Esophagus muscularis mucosa (tissue), 4 donors: ENCODE measurements at regions not wholly inside any gene's neighbourhood (a gene's known extent, or its start where the extent isn't known, plus 50 kb on each side); places are given as distances from the start of the nearest gene placed in this dataset.
"Not testable (repeated sequence)": the region's sequence is repeated elsewhere in the genome, so short reads cannot be mapped to it uniquely, and the experiment has no call there.

Source experiments
- DNase-seq: peaks from one replicate; pipeline ENCODE4 v3.0.0-alpha.2; 2017; ENCODE audit errors: extremely low spot score
- H3K27ac ChIP-seq, 4 donors: fragments of 200-600 bp; sonication (generic); replicated peaks in 1 of 4; 1 replicate in 3 of 4; 2 replicates in 1 of 4; pipeline ENCODE4 v1.5.1; 2016 to 2019; ENCODE audit warnings: mild to moderate bottlenecking in 1 of 4
- H3K27me3 ChIP-seq, 4 donors: fragments of 200-600 bp; sonication (generic); one replicate each; pipeline versions ENCODE4 v1.5.1 to v1.6.0; 2016 to 2019
- H3K36me3 ChIP-seq, 4 donors: fragments of 200-600 bp; sonication (generic); one replicate each; pipeline ENCODE4 v1.5.1; 2016 to 2019
- H3K4me1 ChIP-seq, 4 donors: fragments of 200-600 bp; sonication (generic); one replicate each; pipeline ENCODE4 v1.5.1; 2016 to 2019
- H3K4me3 ChIP-seq, 4 donors: fragments of 200-600 bp; sonication (generic); 1 replicate in 2 of 4; 2 replicates in 2 of 4; pipeline ENCODE4 v1.5.1; 2016 to 2019; ENCODE audit warnings: mild to moderate bottlenecking in 4 of 4, moderate library complexity in 1 of 4
- H3K9me3 ChIP-seq, 4 donors: fragments of 200-600 bp; sonication (generic); 1 replicate in 3 of 4; 2 replicates in 1 of 4; pipeline ENCODE4 v1.5.1; 2016 to 2019
- WGBS: methylation state at CpG from one replicate; pipeline ENCODE4 v1.1.5; 2018; 5-methylcytosine and 5-hydroxymethylcytosine counted together
- intact Hi-C: fragments of 100-400 bp; cut with DNase I; formaldehyde crosslinking; loops from one replicate; pipeline ENCODE4 v1.15.1; 2023

DNA sequence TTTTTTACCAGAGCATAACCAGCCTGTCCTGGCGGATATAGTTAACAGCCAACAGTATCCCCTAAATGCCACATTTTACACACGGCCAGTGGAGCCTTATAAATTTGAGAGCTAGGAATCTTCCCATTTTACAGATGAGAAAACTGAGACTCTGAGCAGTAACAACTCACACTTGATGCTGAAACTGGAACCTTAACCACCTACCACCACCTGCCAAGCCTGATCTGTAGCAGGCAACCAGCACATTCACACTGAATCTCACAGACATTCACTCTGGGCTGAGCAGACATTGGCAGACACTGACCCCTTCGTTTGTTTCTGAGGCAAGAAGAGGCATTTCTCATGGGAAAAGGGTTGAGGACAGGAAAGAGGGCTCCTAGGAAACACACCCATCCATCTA, 178.2 kb downstream of the BCL2L11 start:
- intact Hi-C loops, H3K9me3 ChIP-seq, H3K36me3 ChIP-seq, H3K4me3 ChIP-seq, H3K27ac ChIP-seq, DNase-seq, H3K27me3 ChIP-seq, H3K4me1 ChIP-seq: not testable (repeated sequence)
- no CpG with 5 or more reads among the region's 3 CpGs for WGBS

DNA sequence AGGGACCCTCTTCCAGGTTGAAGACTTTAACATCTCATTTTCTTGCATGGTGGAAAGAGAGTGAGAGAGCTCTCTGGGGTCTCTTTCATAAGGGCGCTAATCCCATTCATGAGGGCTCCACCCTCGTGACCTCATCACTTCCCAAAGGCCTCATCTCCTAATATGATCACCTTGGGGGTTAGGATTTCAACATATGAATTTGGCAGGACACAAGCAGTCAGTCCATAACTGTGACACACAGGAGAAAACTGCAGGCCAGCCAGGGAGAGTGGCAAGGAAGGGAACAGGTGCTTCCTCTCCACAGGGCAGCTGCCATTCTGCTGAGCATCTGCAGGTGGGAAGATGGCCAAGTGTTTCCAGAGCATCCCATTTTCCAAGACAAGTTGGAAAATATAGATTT, 178.9 kb downstream of the BCL2L11 start:
- H3K9me3 ChIP-seq, result not testable (repeated sequence)
- WGBS, result 83% methylated on average over 1 of the region's 2 CpGs

DNA sequence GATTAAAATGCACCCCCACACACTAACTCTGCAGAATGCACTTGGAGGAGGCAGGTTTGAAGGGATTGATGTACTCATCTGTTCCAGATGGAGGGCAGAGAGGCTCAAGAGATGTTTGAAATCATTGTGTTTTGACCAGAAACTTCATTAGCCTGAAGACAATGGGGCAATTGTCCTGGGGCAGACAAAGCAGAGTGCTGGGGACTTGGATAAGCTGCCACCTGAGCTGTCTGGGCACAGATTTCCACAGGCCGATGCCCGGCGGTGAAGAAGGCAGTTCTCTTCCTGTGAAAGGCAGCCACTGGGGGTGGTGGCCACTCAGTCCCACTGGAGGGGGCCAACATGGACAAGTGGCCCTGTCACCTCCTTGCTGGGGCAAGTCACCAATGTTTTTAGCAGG, 181.0 kb downstream of the BCL2L11 start:
- H3K9me3 ChIP-seq, DNase-seq, H3K4me1 ChIP-seq, H3K4me3 ChIP-seq, H3K27me3 ChIP-seq, H3K27ac ChIP-seq, H3K36me3 ChIP-seq, intact Hi-C loops: not testable (repeated sequence)
- WGBS, result no CpG with 5 or more reads among the region's 3 CpGs

More for the DNA sequence above, 178.9 kb downstream of the BCL2L11 start:
- H3K36me3 ChIP-seq, H3K4me3 ChIP-seq, H3K27me3 ChIP-seq, H3K27ac ChIP-seq, H3K4me1 ChIP-seq, intact Hi-C loops, DNase-seq: not testable (repeated sequence)

DNA sequence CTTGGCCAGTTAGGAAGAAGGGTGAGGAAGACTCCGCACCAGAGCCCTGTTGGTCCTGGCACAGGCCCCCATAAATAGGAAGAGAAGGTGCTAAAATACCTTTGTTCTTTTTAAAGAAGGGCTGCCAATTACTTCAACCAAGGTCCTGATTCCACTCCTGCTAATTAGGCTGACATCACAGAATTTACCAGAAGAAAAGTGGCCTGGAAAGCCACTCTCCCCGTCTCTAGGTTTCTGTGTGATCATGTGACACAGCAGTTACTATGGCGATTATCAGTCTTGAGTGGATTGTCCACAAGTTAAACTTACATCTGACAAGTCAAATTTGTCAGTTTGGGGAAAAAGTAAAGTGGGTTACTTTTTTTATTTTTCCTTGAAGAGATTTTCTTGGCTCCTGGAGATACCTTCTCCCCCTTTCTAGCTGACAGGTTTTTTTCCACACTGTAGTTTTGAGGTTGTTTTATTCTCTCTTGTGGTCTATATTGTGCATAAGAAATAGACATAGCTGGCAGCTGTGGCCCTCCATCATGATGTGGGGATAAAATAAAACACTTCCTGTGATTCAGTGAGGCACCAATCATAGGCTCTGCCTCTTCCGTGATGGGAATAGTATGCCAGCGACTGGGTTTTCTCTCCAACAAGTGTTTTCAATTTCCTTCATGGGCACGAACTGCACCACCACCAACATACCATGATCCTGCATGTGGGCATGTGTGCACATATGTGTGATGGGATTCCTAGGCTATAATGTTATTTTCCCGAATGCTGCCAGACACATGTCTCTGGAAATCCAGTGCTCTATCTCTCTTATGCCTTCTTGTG, 181.9 kb downstream of the BCL2L11 start:
- H3K27ac ChIP-seq, H3K4me1 ChIP-seq, H3K36me3 ChIP-seq, H3K9me3 ChIP-seq, H3K27me3 ChIP-seq, H3K4me3 ChIP-seq, intact Hi-C loops, DNase-seq: not testable (repeated sequence)
- 72% methylated on average over 3 of the region's 7 CpGs for WGBS

DNA sequence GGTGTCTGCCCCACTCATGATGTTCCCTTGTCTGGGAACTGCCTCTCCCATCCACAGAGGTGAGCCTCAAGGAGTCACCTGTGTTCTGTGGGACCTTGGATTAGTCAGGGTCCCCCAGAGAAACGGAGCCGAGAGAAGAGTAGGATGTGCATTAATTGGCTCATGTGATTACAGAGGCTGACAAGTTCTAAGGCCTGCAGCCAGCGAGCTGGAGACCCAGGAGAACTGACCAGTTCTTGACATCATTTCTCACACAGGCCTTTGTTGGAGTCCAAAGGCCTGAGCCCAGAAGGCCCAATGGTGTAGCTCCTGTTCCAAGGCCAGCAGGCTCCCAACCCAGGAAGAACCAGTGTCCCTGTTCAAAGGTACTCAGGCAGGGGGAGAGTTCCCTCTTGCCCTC, 186.6 kb downstream of the BCL2L11 start:
- H3K4me3 ChIP-seq, H3K27me3 ChIP-seq, H3K9me3 ChIP-seq, H3K36me3 ChIP-seq, intact Hi-C loops, H3K27ac ChIP-seq, H3K4me1 ChIP-seq, DNase-seq: not testable (repeated sequence)
- 100% methylated on average over 1 of the region's 3 CpGs for WGBS

DNA sequence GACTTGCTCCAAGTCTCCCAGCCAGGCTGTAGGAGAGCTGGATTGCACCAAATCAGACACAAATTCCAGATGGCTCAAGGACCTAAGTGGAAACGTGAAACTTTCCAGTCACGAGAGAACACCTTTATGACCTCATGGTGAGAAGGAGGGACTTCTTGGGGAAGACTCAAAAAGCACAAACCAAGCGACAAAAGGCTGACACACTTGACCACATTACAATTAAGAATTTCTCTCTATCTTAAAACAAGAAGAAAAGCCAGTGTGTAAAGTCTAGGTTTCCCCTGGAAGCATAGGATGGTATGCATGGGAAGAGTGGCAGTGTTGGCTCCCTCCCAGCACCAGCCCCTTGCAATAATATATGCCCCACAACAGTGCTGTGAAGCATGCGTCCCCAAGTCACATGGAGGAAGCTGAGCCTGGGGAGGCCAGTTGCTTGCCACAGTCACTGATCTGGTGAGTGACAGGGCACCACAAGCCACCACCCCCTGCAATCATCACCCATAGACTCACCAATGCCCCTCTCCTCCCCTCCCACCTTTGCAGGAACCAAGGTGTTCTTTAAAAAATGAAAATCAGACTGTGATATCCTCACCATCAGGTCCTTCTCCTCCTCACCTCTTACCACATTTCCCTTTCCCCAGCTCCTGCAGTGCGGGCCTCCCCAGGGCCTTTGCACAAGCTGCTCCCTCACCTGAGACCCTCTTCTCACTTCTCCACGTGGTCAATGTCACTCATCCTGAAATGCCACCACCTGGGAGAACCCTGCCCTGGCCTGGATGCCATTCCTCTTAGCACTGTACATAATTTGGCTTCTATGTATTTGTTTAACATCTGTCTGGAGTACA, 188.7 kb downstream of the BCL2L11 start:
- not testable (repeated sequence) for H3K36me3 ChIP-seq

DNA sequence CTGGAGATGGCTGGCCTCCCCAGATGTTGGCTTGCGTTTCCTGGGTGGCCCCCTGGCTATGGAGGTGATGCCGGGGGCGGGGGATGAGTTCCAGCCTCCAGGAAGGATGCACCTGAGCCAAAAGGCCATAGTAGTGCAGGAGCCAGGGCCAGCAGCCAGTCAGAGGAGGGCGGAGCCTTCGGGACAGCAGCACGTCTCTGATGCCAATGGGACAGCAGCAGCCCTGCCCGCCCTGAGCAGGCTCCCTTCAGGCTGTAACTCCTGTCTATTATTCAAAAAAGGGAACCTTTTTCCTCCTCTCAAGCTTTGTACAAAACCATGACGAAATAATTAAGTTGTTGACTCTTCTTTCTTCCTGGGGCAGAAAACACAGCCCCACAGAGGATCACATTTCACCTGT, 189.7 kb downstream of the BCL2L11 start:
- DNase-seq, H3K36me3 ChIP-seq, H3K27me3 ChIP-seq, intact Hi-C loops, H3K4me3 ChIP-seq, H3K27ac ChIP-seq, H3K9me3 ChIP-seq, H3K4me1 ChIP-seq: not testable (repeated sequence)
- WGBS, result 83% methylated on average over 4 of the region's 8 CpGs

More for the DNA sequence above, 188.7 kb downstream of the BCL2L11 start:
- WGBS, result 89% methylated on average over 5 of the region's 6 CpGs
- intact Hi-C loops, DNase-seq, H3K4me3 ChIP-seq, H3K4me1 ChIP-seq, H3K9me3 ChIP-seq, H3K27me3 ChIP-seq, H3K27ac ChIP-seq: not testable (repeated sequence)

DNA sequence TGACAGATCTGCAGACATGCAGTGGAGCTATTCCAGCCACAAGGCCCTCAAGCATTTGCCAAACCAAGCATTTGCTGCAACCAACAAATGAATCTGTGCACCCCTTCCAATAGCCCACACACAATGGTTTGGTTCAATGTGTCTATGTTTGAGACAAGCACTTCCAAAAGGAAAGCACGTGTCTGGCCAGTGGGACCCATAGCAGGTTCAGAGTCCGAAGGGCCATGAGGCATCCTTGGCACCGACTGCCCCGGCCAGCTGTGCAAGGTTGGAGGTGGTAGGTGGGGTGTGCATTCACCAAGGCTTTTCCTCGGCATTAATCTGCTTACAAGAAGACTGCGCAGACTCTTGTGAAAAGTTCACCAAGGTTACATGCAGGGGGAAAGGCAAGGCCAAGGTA, 190.9 kb downstream of the BCL2L11 start:
- H3K27ac ChIP-seq, DNase-seq, H3K4me1 ChIP-seq, H3K4me3 ChIP-seq, intact Hi-C loops, H3K36me3 ChIP-seq, H3K9me3 ChIP-seq, H3K27me3 ChIP-seq: not testable (repeated sequence)
- WGBS, result no CpG with 5 or more reads among the region's 6 CpGs

DNA sequence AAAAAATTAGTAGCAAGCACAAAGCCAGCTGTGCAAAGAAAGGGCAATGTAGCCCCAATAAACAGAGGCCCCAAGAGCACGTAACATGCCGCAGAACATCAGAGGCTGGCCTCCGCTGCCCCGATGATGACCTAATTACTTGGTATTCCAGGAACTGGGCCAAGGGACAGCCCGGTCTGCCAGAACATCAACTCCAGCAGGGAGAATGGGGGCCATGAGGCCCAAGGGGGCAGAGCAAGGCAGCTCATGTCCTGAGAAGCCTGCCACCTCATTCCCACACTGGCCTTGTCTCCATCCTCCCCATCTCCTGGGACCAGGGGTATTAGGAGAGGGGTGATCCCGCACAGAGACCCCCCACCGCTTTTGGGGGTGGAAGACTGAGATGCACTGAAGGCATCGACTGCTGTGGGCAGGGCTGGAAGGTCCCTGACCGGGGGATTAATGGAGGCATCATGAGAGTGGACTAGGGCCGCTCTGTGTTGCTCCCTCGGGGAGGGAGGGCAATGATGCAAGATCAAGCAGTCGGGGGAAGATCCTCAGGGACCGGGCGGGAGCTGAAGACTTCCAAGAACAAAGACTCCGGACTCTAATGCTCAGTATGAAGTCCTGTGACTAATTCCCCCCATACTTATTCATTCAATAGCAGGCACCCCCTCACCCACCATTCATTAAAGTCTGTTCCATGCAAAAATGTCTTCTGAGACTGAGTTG, 192.3 kb downstream of the BCL2L11 start:
- H3K36me3 ChIP-seq, H3K27ac ChIP-seq, H3K4me1 ChIP-seq, H3K9me3 ChIP-seq, DNase-seq, H3K4me3 ChIP-seq, H3K27me3 ChIP-seq, intact Hi-C loops: not testable (repeated sequence)
- 43% methylated on average over 5 of the region's 15 CpGs for WGBS

DNA sequence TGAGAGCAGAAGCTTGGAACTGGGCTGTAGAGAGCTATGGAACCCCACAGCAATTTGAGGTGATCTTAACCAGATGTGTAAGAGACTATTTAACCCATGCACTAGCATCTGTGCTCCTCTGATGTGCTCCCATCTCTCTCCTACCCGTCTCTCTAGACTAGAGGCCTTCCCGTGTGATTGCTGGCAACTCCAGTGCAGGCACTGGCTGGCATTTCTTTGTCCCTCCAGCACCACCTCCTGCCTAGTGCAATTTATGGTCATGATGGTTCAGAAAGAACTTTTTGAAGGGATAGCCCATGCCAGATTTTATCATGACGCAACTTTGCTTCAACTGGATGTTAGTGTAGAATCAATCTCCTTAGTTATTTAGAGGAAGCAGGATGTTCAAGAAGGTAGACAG, 193.0 kb downstream of the BCL2L11 start:
- H3K27me3 ChIP-seq, DNase-seq, H3K4me1 ChIP-seq, H3K4me3 ChIP-seq, H3K27ac ChIP-seq, intact Hi-C loops, H3K36me3 ChIP-seq, H3K9me3 ChIP-seq: not testable (repeated sequence)
- 100% methylated on average over 2 of the region's 3 CpGs for WGBS

DNA sequence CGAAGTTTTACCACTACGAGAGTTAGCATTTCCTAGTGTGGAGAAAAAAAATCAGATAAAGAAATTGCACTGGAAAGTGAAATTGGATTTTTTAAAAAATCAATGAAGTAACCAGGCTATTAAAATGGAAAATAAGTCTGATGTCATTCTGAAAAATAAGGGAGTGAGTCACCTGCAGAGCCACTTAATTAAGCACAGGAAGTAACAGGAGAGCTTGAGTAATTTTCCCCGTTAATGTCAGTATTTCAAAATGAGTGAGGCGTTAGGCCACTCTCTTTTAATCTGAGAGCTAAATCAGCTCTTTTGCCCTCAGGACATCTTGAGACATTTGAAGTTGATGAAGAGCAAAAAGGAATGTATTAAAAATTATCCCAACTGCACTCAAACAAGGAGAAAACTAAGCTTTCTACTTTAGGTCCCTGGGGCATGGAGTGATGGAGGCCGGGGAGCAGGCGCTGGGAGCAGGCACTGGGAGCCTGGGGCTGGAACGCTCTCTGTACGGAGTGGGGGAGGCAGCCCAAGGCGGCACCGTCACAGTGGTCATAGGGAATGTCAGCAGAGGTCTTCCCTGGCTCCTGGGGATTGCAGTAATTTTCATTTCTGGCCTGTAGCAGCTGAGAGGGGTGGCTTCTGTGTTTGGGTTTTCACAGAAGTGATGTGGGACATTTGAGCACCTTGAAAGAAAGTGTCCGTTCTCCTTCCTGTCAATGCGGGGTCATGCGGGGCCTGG, 194.6 kb downstream of the BCL2L11 start:
- DNase-seq, H3K4me1 ChIP-seq, H3K27ac ChIP-seq, H3K27me3 ChIP-seq, H3K4me3 ChIP-seq, intact Hi-C loops, H3K9me3 ChIP-seq, H3K36me3 ChIP-seq: not testable (repeated sequence)
- WGBS, result 100% methylated on average over 4 of the region's 13 CpGs

DNA sequence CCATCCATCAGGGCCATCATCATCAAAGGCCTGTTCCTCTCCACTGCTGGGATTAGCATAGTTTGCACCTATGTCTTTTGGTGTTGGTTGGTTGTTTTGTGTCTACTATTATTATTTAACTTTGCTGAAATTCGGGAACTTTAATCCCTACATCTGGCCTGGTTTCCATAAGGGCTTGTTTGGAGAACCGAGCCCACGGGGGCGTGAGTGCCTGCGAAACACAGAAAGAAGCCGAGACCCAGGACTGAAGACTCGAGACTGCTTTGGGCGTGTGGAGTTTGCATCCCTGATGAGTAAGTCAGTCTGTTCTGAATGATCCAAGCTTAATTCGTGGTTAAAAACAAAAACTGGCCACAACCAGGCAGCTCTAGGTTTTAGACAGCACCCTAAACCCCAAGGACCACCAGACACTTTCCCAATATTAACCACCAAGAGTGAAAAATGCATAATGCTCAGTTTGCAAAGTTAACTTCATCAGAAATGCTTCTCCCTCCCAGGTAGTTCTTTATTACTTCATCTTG, 195.6 kb downstream of the BCL2L11 start:
- 93% methylated on average over 3 of the region's 9 CpGs for WGBS
- H3K27ac ChIP-seq, H3K9me3 ChIP-seq, H3K36me3 ChIP-seq, intact Hi-C loops, H3K4me3 ChIP-seq, H3K4me1 ChIP-seq, H3K27me3 ChIP-seq, DNase-seq: not testable (repeated sequence)
